WTC11 (cell line): ENCODE measurements at regions not wholly inside any gene's neighbourhood (a gene's known extent, or its start where the extent isn't known, plus 50 kb on each side); places are given as distances from the start of the nearest gene placed in this dataset.

Experiments
- ATAC-seq: fragments of 200-7000 bp; cut with Tn5 transposase; 2 replicates; pipeline ENCODE4 v1.10.0; 2021; ENCODE audit warnings: mild to moderate bottlenecking, moderate library complexity
- CTCF ChIA-PET: fragments of 300-600 bp; sonication (Branson Sonifier 250); formaldehyde crosslinking; loops from one replicate; lab custom pipeline; 2021; ENCODE audit warnings: antibody characterized with exemption; lab: Charles Lee
- POLR2A ChIA-PET: fragments of 350-600 bp; sonication (Branson Sonifier 250); formaldehyde crosslinking; loops from one replicate; lab custom pipeline; 2021; ENCODE audit warnings: antibody characterized with exemption; lab: Charles Lee
- DNase-seq: peaks from one replicate; pipeline ENCODE4 v3.0.0; 2021; ENCODE audit warnings: low spot score
- H3K27ac Mint-ChIP-seq: 2 replicates; pipeline ENCODE4 v1.8.0; 2021; ENCODE audit warnings: mixed read lengths
- H3K27me3 Mint-ChIP-seq: 2 replicates; pipeline ENCODE4 v1.8.0; 2021; ENCODE audit warnings: low read depth, mild to moderate bottlenecking, moderate library complexity, mixed read lengths
- H3K36me3 Mint-ChIP-seq: 2 replicates; pipeline ENCODE4 v1.8.0; 2021; ENCODE audit warnings: mixed read lengths
- H3K4me1 Mint-ChIP-seq: 2 replicates; pipeline ENCODE4 v1.8.0; 2022; ENCODE audit warnings: mixed read lengths
- H3K4me3 Mint-ChIP-seq: 2 replicates; pipeline ENCODE4 v1.8.0; 2021; ENCODE audit warnings: mild to moderate bottlenecking, moderate library complexity, mixed read lengths
- H3K9me3 Mint-ChIP-seq: 2 replicates; pipeline ENCODE4 v1.8.0; 2021; ENCODE audit warnings: mixed read lengths
- AR ChIP-seq: fragments of 250-450 bp; sonication (Bioruptor Pico); IDR thresholded peaks from 2 replicates; pipeline ENCODE4 v1.9.0; 2021; ENCODE audit warnings: mild to moderate bottlenecking
- ATF3 ChIP-seq: sonication (generic); formaldehyde crosslinking; conservative IDR thresholded peaks from 2 replicates; pipeline ENCODE4 v1.8.1; 2022; ENCODE audit warnings: mild to moderate bottlenecking, missing genetic modification reagents
- ESRRA ChIP-seq: sonication (generic); formaldehyde crosslinking; IDR thresholded peaks from 2 replicates; pipeline ENCODE4 v1.8.1; 2022; ENCODE audit warnings: mild to moderate bottlenecking, missing genetic modification reagents, borderline replicate concordance
- FOXK1 ChIP-seq: sonication (generic); formaldehyde crosslinking; IDR thresholded peaks from 2 replicates; pipeline ENCODE4 v1.8.0; 2022; ENCODE audit warnings: mild to moderate bottlenecking, moderate library complexity, missing genetic modification reagents
- IRF1 ChIP-seq: sonication (generic); formaldehyde crosslinking; IDR thresholded peaks from 2 replicates; pipeline ENCODE4 v1.8.0; 2023; ENCODE audit warnings: missing genetic modification reagents
- IRF2 ChIP-seq: sonication (generic); formaldehyde crosslinking; IDR thresholded peaks from 2 replicates; pipeline ENCODE4 v1.8.0; 2022; ENCODE audit warnings: low read depth, missing genetic modification reagents, borderline replicate concordance
- MYBL2 ChIP-seq: sonication (generic); formaldehyde crosslinking; IDR thresholded peaks from 2 replicates; pipeline ENCODE4 v1.8.1; 2023; ENCODE audit warnings: mild to moderate bottlenecking, moderate library complexity, missing genetic modification reagents
- NR2C2 ChIP-seq: sonication (generic); formaldehyde crosslinking; IDR thresholded peaks from 2 replicates; pipeline ENCODE4 v1.8.0; 2022; ENCODE audit warnings: mild to moderate bottlenecking, missing genetic modification reagents
- PREB ChIP-seq: sonication (generic); formaldehyde crosslinking; IDR thresholded peaks from 2 replicates; pipeline ENCODE4 v1.8.1; 2022; ENCODE audit warnings: mild to moderate bottlenecking, missing genetic modification reagents, moderate library complexity, borderline replicate concordance
- SMAD3 ChIP-seq: sonication (generic); formaldehyde crosslinking; IDR thresholded peaks from 2 replicates; pipeline ENCODE4 v1.8.0; 2022; ENCODE audit warnings: missing genetic modification reagents, mild to moderate bottlenecking, borderline replicate concordance
- ZNF121 ChIP-seq: sonication (generic); formaldehyde crosslinking; IDR thresholded peaks from 2 replicates; pipeline ENCODE4 v1.8.0; 2023; ENCODE audit warnings: missing genetic modification reagents
- ZNF232 ChIP-seq: sonication (generic); formaldehyde crosslinking; IDR thresholded peaks from 2 replicates; pipeline ENCODE4 v1.8.0; 2022; ENCODE audit warnings: mild to moderate bottlenecking, missing genetic modification reagents
- ZNF263 ChIP-seq: sonication (generic); formaldehyde crosslinking; IDR thresholded peaks from 2 replicates; pipeline ENCODE4 v1.8.1; 2022; ENCODE audit warnings: low read depth, mild to moderate bottlenecking, moderate library complexity, missing genetic modification reagents
- ZNF423 ChIP-seq: fragments of 250-450 bp; sonication (Bioruptor Pico); IDR thresholded peaks from 2 replicates; pipeline ENCODE4 v2.1.2; 2022; ENCODE audit warnings: mild to moderate bottlenecking, moderate library complexity
- TF ChIP-seq, protein P1 (sequence below): sonication (generic); formaldehyde crosslinking; IDR thresholded peaks from 2 replicates; pipeline ENCODE4 v1.8.1; 2022; ENCODE audit warnings: mild to moderate bottlenecking, moderate library complexity, missing genetic modification reagents
- TF ChIP-seq, protein P2 (sequence below): sonication (generic); formaldehyde crosslinking; IDR thresholded peaks from 2 replicates; pipeline ENCODE4 v1.8.1; 2023; ENCODE audit warnings: mild to moderate bottlenecking, missing genetic modification reagents, moderate library complexity
- TF ChIP-seq, protein P3 (sequence below): sonication (generic); formaldehyde crosslinking; IDR thresholded peaks from 2 replicates; pipeline ENCODE4 v1.8.0; 2023; ENCODE audit warnings: mild to moderate bottlenecking, missing genetic modification reagents

DNA sequence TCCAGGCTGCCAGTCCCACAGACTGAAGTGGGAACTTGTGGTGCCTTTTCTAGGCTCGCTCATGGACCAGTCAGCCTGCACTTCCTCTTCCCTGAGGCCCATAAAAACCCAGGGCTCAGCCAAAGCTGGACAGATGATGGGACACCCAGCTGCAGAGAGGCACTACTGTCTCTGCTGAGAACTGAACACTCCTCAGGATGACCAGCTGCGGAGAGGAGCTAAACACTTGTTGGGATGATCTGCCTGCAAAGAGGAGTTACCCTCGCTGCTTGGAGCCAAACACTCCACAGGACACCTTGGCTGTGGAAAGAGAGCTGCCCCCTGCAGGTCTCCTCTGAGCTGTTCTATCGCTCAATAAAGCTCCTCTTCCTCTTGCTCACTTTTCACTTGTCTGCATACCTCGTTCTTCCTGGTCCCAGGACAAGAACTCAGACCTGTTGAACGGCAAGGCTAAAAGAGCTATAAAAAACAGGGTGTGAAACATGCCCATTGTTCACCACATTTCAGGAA lies 465.5 kb downstream of the GUCY1A2 start:
- CTCF ChIA-PET, result interaction anchor here (0.7 to 1.6 kb wide), 14 partner anchors 9 to 490 kb away, joined by 3 to 6 read pairs (median 3); no protein-coding TSS in a partner anchor
- Mint-ChIP-seq H3K9me3 (peaks cover 14% of the 10 kb centered on the region), H3K36me3 (peaks cover 10% of the 10 kb centered on the region), H3K4me3 (no peak overlapping the region), H3K27ac (no peak overlapping the region), H3K27me3 (no peaks in the 10 kb centered on the region), H3K4me1 (peaks cover 2% of the 10 kb centered on the region)
- peak; percentile 91 for ATAC-seq
- no peak for TF ChIP-seq ZNF423 (CRISPR knock-in tag)
- TF ChIP-seq PREB (CRISPR knock-in tag), result no peak
- no peak for TF ChIP-seq ZNF263
- TF ChIP-seq, protein P1, sequence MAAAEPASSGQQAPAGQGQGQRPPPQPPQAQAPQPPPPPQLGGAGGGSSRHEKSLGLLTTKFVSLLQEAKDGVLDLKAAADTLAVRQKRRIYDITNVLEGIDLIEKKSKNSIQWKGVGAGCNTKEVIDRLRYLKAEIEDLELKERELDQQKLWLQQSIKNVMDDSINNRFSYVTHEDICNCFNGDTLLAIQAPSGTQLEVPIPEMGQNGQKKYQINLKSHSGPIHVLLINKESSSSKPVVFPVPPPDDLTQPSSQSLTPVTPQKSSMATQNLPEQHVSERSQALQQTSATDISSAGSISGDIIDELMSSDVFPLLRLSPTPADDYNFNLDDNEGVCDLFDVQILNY (CRISPR knock-in tag), result no peak
- DNase-seq, result peak; percentile 29
- POLR2A ChIA-PET, result no interaction called here

- Mint-ChIP-seq H3K36me3 (peaks cover 10% of the 10 kb centered on the region), H3K4me1 (peaks cover 5% of the 10 kb centered on the region), H3K9me3 (peaks cover 14% of the 10 kb centered on the region), H3K4me3 (no peak overlapping the region), H3K27me3 (no peaks in the 10 kb centered on the region), H3K27ac (no peak overlapping the region)
- ChIA-PET POLR2A (no interaction called here), CTCF (interaction anchor here (0.7 to 1.6 kb wide), 13 partner anchors 8 to 490 kb away, joined by 3 to 6 read pairs (median 3); no protein-coding TSS in a partner anchor)
- DNase-seq (peak; percentile 10), ATAC-seq (0 out of 2 replicates have a peak, but pooled peaks have one; percentile 15)
- TF ChIP-seq FOXK1 (CRISPR knock-in tag) (no peak), AR (CRISPR knock-in tag) (no peak), ZNF232 (no peak), IRF1 (no peak), ATF3 (CRISPR knock-in tag) (no peak), ZNF121 (CRISPR knock-in tag) (no peak), ESRRA (CRISPR knock-in tag) (no peak), MYBL2 (no peak), NR2C2 (CRISPR knock-in tag) (no peak), SMAD3 (no peak), IRF2 (CRISPR knock-in tag) (no peak)
- TF ChIP-seq, protein P2, sequence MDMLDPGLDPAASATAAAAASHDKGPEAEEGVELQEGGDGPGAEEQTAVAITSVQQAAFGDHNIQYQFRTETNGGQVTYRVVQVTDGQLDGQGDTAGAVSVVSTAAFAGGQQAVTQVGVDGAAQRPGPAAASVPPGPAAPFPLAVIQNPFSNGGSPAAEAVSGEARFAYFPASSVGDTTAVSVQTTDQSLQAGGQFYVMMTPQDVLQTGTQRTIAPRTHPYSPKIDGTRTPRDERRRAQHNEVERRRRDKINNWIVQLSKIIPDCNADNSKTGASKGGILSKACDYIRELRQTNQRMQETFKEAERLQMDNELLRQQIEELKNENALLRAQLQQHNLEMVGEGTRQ, result no peak
- TF ChIP-seq, protein P3, sequence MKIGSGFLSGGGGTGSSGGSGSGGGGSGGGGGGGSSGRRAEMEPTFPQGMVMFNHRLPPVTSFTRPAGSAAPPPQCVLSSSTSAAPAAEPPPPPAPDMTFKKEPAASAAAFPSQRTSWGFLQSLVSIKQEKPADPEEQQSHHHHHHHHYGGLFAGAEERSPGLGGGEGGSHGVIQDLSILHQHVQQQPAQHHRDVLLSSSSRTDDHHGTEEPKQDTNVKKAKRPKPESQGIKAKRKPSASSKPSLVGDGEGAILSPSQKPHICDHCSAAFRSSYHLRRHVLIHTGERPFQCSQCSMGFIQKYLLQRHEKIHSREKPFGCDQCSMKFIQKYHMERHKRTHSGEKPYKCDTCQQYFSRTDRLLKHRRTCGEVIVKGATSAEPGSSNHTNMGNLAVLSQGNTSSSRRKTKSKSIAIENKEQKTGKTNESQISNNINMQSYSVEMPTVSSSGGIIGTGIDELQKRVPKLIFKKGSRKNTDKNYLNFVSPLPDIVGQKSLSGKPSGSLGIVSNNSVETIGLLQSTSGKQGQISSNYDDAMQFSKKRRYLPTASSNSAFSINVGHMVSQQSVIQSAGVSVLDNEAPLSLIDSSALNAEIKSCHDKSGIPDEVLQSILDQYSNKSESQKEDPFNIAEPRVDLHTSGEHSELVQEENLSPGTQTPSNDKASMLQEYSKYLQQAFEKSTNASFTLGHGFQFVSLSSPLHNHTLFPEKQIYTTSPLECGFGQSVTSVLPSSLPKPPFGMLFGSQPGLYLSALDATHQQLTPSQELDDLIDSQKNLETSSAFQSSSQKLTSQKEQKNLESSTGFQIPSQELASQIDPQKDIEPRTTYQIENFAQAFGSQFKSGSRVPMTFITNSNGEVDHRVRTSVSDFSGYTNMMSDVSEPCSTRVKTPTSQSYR (CRISPR knock-in tag), result no peak
- TF ChIP-seq, protein P1 (CRISPR knock-in tag), result no peak
Observed at GRCh38 chr11:106553304-106553703, 465.0 kb downstream of the GUCY1A2 start.
